ENCODE measurements at regions not wholly inside any gene's neighbourhood (a gene's known extent, or its start where the extent isn't known, plus 50 kb on each side); places are given as distances from the start of the nearest gene placed in this dataset.

DNA sequence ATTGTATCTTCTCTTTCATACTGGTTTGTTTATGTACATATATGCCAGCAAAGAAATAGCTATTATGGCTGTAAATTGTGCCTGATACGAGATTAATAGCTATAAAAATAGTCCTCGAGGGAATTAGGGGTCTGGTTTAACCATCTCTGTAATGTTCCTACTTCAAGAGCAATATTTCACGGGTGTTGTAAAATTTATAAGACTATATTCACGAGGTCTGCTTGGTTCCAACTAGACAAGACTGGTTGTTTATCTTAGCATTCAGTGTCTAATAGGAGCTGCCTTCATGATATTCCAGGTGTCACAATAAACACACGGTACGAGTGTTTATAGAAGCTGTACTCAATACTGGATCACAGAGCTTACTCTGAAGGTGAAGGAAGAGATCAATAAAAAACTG, 389.9 kb downstream of the SIPA1L2 start:
- no peak for DNase-seq (ENCODE audit: low spot score)
- TF ChIP-seq, protein P1, sequence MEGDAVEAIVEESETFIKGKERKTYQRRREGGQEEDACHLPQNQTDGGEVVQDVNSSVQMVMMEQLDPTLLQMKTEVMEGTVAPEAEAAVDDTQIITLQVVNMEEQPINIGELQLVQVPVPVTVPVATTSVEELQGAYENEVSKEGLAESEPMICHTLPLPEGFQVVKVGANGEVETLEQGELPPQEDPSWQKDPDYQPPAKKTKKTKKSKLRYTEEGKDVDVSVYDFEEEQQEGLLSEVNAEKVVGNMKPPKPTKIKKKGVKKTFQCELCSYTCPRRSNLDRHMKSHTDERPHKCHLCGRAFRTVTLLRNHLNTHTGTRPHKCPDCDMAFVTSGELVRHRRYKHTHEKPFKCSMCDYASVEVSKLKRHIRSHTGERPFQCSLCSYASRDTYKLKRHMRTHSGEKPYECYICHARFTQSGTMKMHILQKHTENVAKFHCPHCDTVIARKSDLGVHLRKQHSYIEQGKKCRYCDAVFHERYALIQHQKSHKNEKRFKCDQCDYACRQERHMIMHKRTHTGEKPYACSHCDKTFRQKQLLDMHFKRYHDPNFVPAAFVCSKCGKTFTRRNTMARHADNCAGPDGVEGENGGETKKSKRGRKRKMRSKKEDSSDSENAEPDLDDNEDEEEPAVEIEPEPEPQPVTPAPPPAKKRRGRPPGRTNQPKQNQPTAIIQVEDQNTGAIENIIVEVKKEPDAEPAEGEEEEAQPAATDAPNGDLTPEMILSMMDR (IDR thresholded peaks at IDR 0.05; ENCODE audit: extremely low read depth, missing control alignments): no peak

DNA sequence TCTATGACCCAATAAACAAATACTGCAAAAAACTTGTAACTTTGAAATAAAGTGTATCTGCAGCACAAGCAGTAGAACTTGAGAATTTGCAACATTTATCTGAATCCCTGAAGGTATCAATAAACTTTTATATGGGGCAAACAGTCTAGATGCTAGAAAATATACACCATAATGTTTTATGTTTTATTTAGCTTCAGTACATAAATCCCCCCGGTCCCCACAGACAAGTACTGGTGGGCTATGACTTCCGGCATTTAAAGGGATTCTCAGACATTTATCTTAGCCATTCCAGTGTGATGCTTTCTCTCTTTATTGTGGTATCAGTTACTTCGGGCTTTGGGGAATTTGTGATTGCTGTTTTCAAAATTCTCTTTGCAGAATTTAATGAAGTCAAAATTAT, 390.4 kb downstream of the SIPA1L2 start:
- TF ChIP-seq, protein P1 (IDR thresholded peaks at IDR 0.05; ENCODE audit: extremely low read depth, missing control alignments): no peak
- DNase-seq (ENCODE audit: low spot score): no peak

DNA sequence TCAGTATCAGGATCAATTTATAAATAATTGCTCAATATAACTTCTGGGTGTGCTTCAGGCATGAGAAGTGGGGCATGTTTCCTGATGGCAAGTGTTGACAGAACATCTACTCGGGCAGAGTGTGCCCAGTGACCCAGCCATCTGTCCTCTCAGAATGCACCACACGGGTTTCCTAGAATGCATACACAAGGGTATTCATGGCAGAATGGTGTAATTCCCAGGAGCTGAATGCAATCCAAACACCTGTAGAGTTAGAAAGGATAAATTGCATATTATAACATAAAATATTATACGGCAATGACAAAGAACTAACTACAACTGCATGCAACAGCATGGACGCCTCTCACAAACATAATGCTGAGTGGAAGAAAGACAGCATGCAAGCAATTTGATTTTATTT, 391.9 kb downstream of the SIPA1L2 start:
- no peak for DNase-seq (ENCODE audit: low spot score)
- TF ChIP-seq, protein P1 (IDR thresholded peaks at IDR 0.05; ENCODE audit: extremely low read depth, missing control alignments): no peak

DNA sequence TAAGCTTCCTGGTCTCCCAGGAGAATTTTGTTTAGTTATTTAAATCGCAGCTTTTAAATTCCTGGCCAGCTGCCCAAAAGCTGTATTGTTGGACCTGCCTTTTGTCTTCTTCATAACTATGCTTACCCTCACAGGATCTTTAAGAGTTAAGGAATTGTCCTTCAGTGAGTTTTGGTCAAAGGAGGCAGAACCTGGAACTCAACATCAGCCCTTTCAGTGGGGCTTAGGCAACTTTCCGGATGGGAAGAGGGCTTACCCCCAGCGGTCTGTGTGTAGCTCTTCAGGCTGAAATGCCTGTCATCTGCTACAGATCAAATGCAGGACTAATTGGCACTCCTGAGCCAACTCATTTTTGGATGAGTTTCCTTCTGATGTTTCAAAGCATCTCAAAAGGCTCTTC, 402.6 kb downstream of the SIPA1L2 start:
- TF ChIP-seq, protein P1 (IDR thresholded peaks at IDR 0.05; ENCODE audit: extremely low read depth, missing control alignments): no peak
- no peak for DNase-seq (ENCODE audit: low spot score)

DNA sequence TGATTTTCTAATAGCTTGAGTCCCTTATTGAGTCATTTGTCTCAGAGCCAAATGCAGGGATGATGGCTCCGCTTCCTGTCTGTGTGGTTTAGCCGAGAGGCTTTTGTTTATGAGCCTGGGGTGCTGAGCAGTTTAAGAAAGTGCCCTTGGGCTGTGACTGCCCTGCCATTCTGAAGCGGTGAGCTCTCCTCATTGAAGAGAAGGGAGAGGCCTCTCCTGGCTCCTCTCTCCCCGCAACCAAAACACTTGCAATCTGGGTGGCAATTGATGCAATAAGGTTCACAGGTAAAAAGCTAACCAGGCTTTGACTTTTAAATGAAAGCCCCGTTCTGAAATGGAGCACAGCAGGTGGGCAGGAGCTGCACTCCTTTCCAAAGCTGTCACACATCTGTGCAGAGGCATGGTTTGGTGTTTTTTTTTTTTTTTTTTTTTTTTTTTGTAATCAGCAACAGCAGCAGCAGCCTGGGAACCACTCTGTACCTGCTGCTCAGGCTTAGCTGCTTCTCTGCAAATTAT, 403.7 kb downstream of the SIPA1L2 start:
- TF ChIP-seq, protein P1 (IDR thresholded peaks at IDR 0.05; ENCODE audit: extremely low read depth, missing control alignments): no peak
- no peak for DNase-seq (ENCODE audit: low spot score)

DNA sequence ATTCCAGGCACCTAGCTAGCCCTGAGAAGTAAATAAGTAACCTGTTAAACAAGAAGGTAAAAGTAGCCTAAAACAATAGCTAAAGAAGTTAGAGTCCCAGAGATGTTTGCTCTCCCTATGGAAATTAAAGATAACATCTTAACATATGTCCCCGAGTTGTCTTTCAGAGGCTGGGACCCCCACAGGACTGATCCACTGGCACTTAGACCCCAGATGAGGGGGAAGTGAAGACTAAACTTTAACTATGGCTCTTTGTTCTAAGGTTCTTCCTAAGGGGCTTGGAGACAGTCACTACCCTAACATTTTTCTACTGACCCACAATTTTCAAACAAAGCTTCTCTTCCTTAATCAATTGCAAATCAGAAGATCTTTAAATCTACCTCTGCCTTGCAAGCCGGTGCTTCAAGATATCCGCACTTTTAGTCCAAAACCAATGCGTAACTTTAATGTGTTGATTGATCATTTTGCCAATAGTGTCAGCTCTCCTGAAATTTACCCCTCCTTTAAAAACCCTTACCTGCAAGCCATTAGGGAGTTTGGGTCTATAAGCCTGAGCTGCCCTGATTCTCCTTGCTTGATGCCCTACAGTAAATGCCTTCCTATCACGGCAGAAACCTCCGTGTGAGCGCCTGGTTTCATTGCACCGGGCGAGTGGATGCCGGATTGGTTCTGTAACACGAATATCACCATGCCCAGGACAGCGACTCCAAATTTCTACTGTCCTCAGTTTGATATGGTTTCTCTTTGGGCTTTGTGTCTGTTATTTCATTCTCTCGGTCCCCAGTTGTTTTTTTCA, 404.4 kb downstream of the SIPA1L2 start:
- TF ChIP-seq, protein P1 (IDR thresholded peaks at IDR 0.05; ENCODE audit: extremely low read depth, missing control alignments): no peak
- no peak for DNase-seq (ENCODE audit: low spot score)

DNA sequence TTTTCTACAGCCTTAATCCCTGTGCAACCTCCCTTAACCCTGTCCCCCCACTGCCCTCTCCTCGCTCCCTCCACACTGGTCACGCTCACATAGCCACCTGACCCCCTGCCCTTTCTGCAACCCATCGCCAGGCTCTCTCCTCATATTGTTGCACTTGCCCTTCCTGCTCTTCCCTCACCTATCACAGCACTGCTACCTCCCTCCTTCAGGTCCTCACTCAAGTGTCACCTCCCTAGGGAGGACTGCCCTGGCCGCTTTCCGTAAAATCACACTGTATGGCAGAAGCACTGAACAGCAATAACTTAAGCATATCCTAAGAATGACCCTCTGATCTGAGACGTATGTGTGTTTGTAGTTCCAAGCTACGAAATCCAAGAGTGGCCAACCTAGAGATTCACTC, 406.0 kb downstream of the SIPA1L2 start:
- DNase-seq (ENCODE audit: low spot score): no peak
- TF ChIP-seq, protein P1 (IDR thresholded peaks at IDR 0.05; ENCODE audit: extremely low read depth, missing control alignments): no peak

All from GM20000 (cell line).